Amniotic epithelial cell (primary cell): ENCODE measurements at regions not wholly inside any gene's neighbourhood (a gene's known extent, or its start where the extent isn't known, plus 50 kb on each side); places are given as distances from the start of the nearest gene placed in this dataset.

Source experiments
- DNase-seq: peaks from one replicate; pipeline ENCODE4 v3.0.0-alpha.2; 2010; ENCODE audit warnings: low read depth

- DNase-seq = no peak
Measured at GRCh38 chrY:7204456-7204855, 292.9 kb upstream of the AMELY start.

DNA sequence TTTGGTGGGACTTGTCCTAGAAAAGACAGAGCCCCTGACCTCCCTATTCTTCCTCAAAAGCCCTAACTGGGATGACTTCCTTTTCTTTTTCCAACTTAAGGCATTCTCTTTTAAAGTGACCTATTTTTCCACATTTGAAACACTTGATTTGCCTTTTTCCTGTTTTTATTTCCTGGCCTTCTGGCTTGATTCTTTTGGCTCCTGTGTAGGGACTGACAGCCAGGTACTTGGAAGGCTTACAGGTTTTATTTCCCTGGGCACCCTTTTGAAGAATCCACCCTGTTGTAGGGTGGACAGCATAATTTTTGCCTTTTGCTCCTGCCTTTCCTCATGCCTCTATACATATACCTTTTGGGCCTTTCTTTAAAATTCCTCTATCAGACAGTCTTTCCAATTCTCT, 271.0 kb upstream of the AMELY start:
- DNase-seq = no peak

- no peak for DNase-seq
Measured at GRCh38 chrY:7177631-7178030, 266.1 kb upstream of the AMELY start.

DNA sequence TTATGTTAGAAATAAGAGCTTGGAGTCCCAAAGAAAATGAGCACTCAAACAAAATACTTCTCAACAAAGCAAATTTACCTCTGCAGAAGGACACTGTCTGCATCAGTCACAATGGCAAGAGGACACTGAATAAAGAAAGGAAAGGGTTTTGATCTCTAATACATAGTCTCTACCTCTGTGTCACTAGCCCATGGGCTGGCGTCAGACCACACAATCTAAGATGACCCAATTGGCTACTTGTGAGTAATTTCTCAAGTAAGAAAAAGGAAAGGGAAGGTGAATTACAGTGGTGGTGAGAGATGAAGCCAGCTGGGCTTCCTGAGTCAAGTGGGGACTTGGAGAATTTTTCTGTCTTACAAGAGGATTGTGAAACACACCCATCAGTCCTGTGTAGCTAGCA, 257.9 kb upstream of the AMELY start:
- no peak for DNase-seq

- no peak for DNase-seq
Measured at GRCh38 chrY:7141477-7141876, 229.9 kb upstream of the AMELY start.
